Stomach (tissue), 8 donors: ENCODE measurements at regions not wholly inside any gene's neighbourhood (a gene's known extent, or its start where the extent isn't known, plus 50 kb on each side); places are given as distances from the start of the nearest gene placed in this dataset.

Experiments used
- DNase-seq, 2 donors: peaks; one replicate each; pipeline versions ENCODE4 v3.0.0 to v3.0.0-alpha.2; 2013 to 2019
- H3K27ac ChIP-seq, 5 donors: fragments of 200-600 bp in 4 of 5; sonication (generic) in 4 of 5; one replicate each; pipeline ENCODE4 v1.5.1; 2013 to 2019; ENCODE audit warnings: mild to moderate bottlenecking in 1 of 5, moderate library complexity in 1 of 5
- H3K27me3 ChIP-seq, 3 donors: fragments of 200-600 bp; sonication (generic); one replicate each; pipeline ENCODE4 v1.5.1; 2017 to 2019; ENCODE audit warnings: mixed run types in 1 of 3
- H3K36me3 ChIP-seq, 4 donors: fragments of 200-600 bp; sonication (generic); 1 replicate in 3 of 4; 2 replicates in 1 of 4; pipeline ENCODE4 v1.5.1; 2016 to 2019
- H3K4me1 ChIP-seq, 4 donors: fragments of 200-600 bp; sonication (generic); one replicate each; pipeline ENCODE4 v1.5.1; 2016 to 2019
- H3K4me3 ChIP-seq, 4 donors: fragments of 200-600 bp; sonication (generic) in 3 of 4; one replicate each; pipeline ENCODE4 v1.5.1; 2016 to 2019; ENCODE audit warnings: mild to moderate bottlenecking in 1 of 4
- H3K9me3 ChIP-seq, 4 donors: fragments of 200-600 bp; sonication (generic); one replicate each; pipeline ENCODE4 v1.5.1; 2016 to 2019
- CTCF ChIP-seq, 7 experiments: fragments of 450-650 bp in 4 of 7; fragments of 200-600 bp in 3 of 7; sonication (generic) in 3 of 7; IDR thresholded peaks; one replicate each; pipeline ENCODE4 v1.5.1; 2016 to 2019; ENCODE audit warnings: antibody characterized with exemption in 7 of 7, control low read depth in 2 of 7, mild to moderate bottlenecking in 1 of 7
- EP300 ChIP-seq: sonication (generic); formaldehyde crosslinking; IDR thresholded peaks from one replicate; pipeline ENCODE4 v1.6.1; 2017; ENCODE audit warnings: antibody characterized with exemption
- POLR2A ChIP-seq, 4 donors: fragments of 450-650 bp; IDR thresholded peaks; one replicate each; pipeline ENCODE4 v1.6.1; 2016; ENCODE audit warnings: antibody characterized with exemption in 4 of 4, control low read depth in 2 of 4, mild to moderate bottlenecking in 1 of 4, moderate library complexity in 1 of 4
- POLR2AphosphoS5 ChIP-seq, 3 donors: sonication (generic); formaldehyde crosslinking; IDR thresholded peaks; one replicate each; pipeline ENCODE4 v1.6.1; 2016; ENCODE audit warnings: antibody characterized with exemption in 3 of 3
- WGBS, 5 donors: extraction: QIAGEN DNeasy Blood & Tissue Kit in 3 of 5; methylation state at CpG; one replicate each; pipeline versions ENCODE4 v1.1.5 to v1.1.7; 2013 to 2018; 5-methylcytosine and 5-hydroxymethylcytosine counted together
- intact Hi-C: fragments of 100-400 bp; cut with DNase I; formaldehyde crosslinking; loops from one replicate; pipeline ENCODE4 v1.15.1; 2023; ENCODE audit warnings: low total_unique reads
- donor health status: healthy with polysubstance abuse.
- donor health status: Bipolar disorder and iron deficiency.
- donor health status: healthy.

- DNase-seq, result peak in 1 of 2 donors; percentile 26
- no peak overlapping the region for H3K4me3 ChIP-seq
- H3K27me3 ChIP-seq, result no peaks in the 10 kb centered on the region
- no peaks in the 10 kb centered on the region for H3K4me1 ChIP-seq
- TF ChIP-seq POLR2AphosphoS5 (IDR thresholded peaks at IDR 0.05), result no peak
- intact Hi-C loops, result no loop called here
- no peaks in the 10 kb centered on the region for H3K36me3 ChIP-seq
- no peak overlapping the region for H3K27ac ChIP-seq
- 73 to 81% (median 76%) methylated on average over 7 of the region's 7 CpGs for WGBS, 5 donors
- no peaks in the 10 kb centered on the region for H3K9me3 ChIP-seq
Observed at GRCh38 chr9:81112627-81113452, 576.5 kb downstream of the TLE1 start.

- TF ChIP-seq EP300 (no peak), POLR2A (IDR thresholded peaks at IDR 0.05) (no peak), POLR2AphosphoS5 (IDR thresholded peaks at IDR 0.05) (no peak), CTCF (IDR thresholded peaks at IDR 0.05) (no peak)
- DNase-seq, result no peak
- no peaks in the 10 kb centered on the region for H3K36me3 ChIP-seq
- peaks cover 0 to 4% (median 0%) of the 10 kb centered on the region in 3 donors for H3K27me3 ChIP-seq
- no peak overlapping the region for H3K27ac ChIP-seq
- intact Hi-C loops, result no loop called here
- H3K4me1 ChIP-seq, result no peaks in the 10 kb centered on the region
- no peak overlapping the region for H3K4me3 ChIP-seq
- 89 to 100% (median 96%) methylated on average over 1 of the region's 1 CpG for WGBS, 5 donors
- H3K9me3 ChIP-seq, result no peaks in the 10 kb centered on the region
Observed at GRCh38 chr9:81108821-81109220, 580.5 kb downstream of the TLE1 start.

GRCh38 chr9:81108391-81108790 lies 581.0 kb downstream of the TLE1 start:
- peaks cover 0 to 4% (median 0%) of the 10 kb centered on the region in 3 donors for H3K27me3 ChIP-seq
- no peak for DNase-seq
- no peak overlapping the region for H3K4me3 ChIP-seq
- no peaks in the 10 kb centered on the region for H3K36me3 ChIP-seq
- no peaks in the 10 kb centered on the region for H3K9me3 ChIP-seq
- TF ChIP-seq CTCF (IDR thresholded peaks at IDR 0.05), result no peak
- no peak for TF ChIP-seq POLR2A (IDR thresholded peaks at IDR 0.05)
- no peak for TF ChIP-seq EP300
- TF ChIP-seq POLR2AphosphoS5 (IDR thresholded peaks at IDR 0.05), result no peak
- no peak overlapping the region for H3K27ac ChIP-seq
- intact Hi-C loops, result no loop called here
- no peaks in the 10 kb centered on the region for H3K4me1 ChIP-seq
- WGBS, 5 donors, result 64 to 82% (median 76%) methylated on average over 1 of the region's 1 CpG

- no peak overlapping the region for H3K4me3 ChIP-seq
- TF ChIP-seq POLR2AphosphoS5 (IDR thresholded peaks at IDR 0.05), result no peak
- peak in 2 of 7 experiments; percentile 10 to 25 for TF ChIP-seq CTCF (IDR thresholded peaks at IDR 0.05)
- H3K27me3 ChIP-seq, result peaks cover 0 to 4% (median 0%) of the 10 kb centered on the region in 3 donors
- intact Hi-C loops, result no loop called here
- H3K4me1 ChIP-seq, result no peaks in the 10 kb centered on the region
- no peaks in the 10 kb centered on the region for H3K36me3 ChIP-seq
- WGBS, 5 donors, result 56 to 61% (median 60%) methylated on average over 10 of the region's 10 CpGs
- no peak overlapping the region for H3K27ac ChIP-seq
- H3K9me3 ChIP-seq, result no peaks in the 10 kb centered on the region
- DNase-seq, result no peak
Observed at GRCh38 chr9:81103597-81104471, 585.5 kb downstream of the TLE1 start.
